HG02840 (cell line): ENCODE measurements at regions not wholly inside any gene's neighbourhood (a gene's known extent, or its start where the extent isn't known, plus 50 kb on each side); places are given as distances from the start of the nearest gene placed in this dataset.
"Not testable (repeated sequence)": the region's sequence is repeated elsewhere in the genome, so short reads cannot be mapped to it uniquely, and the experiment has no call there.

Experiments used
- ATAC-seq: cut with Tn5 transposase; IDR thresholded peaks from one replicate; pipeline ENCODE4 v1.9.1; 2021; ENCODE audit warnings: mild to moderate bottlenecking, moderate library complexity, moderate number of reproducible peaks; ENCODE audit not compliant: unreplicated experiment, low FRiP score

DNA sequence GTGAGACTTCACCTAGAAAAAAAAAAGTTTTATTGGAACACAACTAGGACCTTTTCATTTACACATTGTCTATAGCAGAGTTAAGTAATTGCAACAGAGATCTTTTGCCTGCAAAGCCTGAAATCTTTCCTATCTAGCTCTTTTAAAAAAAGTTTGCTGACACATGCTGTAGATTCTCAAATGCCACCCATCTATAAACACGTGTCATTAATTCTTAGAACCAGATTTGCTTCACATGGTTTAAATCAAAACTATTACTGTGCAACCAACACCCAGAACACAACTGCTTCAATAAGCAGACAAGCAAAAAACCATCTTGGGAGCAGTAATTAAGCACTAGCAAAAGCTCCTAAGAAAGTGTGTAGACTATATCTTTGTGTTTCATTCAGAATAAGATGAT is 55.0 kb downstream of the OXSM start:
- ATAC-seq: no peak

DNA sequence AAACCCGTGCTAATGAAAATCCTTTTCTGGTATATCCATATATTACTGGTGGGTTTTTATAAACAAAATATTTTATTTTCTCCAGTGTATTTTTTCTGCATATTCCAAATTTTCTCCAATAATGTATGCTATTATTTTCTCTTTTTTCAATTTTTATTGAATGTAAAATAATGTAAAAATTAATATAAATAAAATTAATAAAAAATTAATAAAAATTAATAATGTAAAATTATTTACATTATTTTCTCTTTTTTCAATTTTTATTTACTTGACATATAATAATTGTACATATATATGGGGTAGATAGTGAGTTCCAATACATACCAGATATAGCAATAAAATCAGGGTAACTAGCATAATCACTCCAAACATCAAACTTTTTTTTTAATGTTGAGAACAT is 56.4 kb downstream of the OXSM start:
- ATAC-seq: no peak

DNA sequence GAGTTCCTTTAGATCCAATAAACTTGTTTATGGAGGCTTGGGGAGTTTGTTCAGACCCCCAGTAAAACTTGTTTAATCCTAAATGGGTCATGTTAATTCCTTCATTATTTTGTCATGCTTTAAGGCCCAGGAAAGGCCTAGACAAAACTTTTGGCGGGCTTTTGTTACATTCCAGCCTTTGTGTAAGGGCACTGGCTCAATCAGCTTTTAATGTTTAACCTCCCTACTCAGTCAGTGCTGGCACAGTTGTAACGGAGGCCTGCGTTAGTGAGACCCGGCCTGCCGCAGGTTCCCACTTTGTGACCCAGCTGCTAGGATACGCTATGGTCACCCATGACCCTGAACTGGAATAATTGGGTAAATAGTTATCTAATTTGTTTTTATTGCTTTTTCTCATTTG is 59.2 kb downstream of the OXSM start:
- ATAC-seq: no peak

DNA sequence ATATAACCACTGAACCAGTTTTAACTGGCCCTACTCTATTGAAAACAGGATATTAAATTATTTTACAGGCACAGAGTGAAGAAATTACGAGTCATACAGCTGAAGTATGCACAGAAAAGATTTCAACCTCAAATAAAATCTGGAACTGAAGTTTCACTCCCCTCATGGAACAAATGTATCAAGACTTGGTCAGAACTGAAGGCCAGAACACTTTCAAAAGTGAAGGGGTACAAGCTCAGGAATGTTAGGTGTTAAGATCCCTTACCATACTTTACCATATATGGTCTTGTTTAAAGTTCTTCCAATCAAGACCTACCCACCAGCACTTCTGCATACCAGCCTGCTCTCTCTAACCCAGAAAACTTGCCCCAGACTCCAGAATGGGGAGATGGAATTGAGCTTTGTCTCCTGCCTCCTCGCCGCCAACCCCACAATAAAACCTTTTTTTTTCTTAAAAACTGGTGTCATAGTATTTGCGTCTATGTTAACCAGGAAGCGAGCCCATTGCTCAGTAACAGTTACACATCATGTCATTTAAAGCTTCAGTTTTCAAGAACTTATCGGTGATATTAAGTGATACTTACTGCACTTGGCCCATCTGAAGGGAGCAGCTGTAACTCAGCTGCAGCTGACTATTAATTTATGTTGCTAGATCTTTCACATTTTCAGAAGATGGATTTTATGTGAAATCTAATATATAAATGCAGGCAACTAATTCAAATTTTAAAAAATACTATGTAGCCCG is 59.9 kb downstream of the OXSM start:
- no peak for ATAC-seq

DNA sequence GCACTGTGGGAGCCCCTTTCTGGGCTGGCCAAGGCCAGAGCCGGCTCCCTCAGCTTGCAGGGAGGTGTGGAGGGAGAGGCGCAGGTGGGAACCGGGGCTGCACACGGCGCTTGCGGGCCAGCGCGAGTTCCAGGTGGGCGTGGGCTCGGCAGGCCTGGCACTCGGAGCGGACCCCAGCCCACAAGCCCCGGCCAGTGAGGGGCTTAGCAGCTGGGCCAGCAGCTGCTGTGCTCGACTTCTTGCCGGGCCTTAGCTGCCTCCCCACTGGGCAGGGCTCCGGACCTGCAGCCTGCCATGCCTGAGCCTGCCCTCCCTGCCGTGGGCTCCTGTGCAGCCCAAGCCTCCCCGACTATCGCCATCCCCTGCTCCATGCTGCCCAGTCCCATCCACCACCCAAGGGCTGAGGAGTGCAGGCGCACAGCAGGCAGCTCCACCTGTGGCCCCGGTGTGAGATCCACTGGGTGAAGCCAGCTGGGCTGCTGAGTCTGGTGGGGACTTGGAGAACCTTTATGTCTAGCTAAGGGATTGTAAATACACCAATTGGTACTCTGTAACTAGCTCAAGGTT is 61.9 kb downstream of the OXSM start:
- ATAC-seq: not testable (repeated sequence)

DNA sequence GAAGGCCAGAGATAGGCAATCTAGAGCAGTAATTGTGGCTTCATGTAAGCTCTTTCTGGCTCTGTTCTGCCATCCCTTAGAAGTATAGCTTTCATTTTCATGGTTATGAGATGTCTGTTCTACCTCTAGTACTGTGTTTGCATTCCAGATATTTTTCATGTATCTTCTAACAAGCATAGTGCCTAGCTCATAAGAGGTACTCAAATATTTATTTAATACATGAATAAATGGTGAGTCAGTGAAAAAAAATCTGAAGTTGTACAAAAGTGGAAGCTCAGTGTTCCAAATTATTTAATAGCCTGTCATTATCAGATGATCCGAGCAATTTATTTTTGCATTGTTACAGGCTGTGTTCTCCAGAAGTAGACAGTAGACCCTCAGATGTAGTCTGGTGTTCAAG is 64.3 kb downstream of the OXSM start:
- ATAC-seq: no peak

DNA sequence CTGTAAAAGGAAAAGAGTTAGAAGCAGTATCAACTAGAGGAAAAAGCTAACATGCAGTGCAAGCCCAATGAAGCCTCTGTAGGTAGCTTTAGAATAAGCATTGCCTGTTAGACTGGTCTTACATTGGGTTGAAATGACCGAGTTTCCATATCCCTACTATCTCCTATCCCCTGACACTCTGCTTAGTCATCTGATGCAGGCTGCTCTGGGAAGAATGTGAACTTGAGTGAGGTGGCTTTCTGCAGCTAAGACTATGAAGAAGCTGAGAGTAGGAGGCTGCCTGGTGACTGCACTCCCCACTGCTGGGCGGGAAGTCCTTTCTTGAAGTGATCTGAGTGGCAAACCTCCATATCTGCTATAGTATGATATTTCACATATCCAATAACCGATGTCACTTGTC is 64.7 kb downstream of the OXSM start:
- ATAC-seq: no peak

DNA sequence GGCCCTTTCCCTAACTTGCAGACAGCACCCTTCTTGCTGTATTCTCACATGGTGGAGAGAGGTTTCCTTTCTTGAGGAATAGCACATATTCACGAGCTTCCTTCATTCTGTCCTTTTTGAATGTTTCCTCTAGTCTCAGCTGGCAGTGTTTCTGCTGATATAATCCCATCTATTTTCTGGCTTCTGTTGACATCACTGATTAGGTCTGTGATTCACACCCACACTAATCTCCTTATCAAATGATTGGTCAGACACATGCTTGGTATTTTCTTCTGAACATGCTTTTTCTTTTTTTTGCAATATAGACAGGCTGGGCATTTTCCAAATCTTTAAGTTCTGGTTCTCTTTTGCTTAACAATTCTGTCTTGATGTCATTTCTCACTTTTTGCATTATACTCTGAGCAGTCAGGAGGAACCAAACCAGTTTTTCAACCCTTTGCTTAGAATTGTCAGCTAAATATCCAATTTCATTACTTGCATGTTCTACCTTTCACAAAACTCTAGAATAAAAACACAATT is 65.4 kb downstream of the OXSM start:
- no peak for ATAC-seq

DNA sequence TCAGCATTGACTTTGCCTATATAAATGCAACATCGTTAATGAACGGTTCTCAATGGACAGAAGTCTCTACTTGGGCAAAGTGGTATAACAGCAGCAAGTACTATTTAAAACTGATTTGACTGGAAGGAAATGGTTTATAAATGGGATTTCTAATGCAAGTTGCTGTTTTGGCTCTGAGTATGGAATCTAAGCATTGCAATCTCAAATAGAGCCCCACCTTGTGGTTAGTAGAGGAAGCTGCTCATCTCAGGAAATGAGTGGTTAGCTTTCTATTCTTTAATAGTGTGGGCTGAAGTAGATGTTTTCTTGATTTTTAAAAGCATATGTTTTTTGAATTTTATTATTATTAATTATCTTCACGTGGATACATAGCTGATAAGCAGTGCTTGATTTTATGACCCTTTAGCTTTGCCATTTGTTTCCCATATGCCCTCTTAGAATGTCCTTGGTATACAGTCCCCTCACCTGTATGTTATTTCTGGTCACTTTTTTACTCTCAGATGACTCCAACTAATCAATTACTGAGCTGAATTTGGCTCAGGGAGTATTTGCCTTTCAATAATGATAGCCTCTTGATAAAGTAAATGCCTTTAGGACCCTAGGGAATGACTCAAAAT is 67.1 kb downstream of the OXSM start:
- ATAC-seq: peak; percentile 88

DNA sequence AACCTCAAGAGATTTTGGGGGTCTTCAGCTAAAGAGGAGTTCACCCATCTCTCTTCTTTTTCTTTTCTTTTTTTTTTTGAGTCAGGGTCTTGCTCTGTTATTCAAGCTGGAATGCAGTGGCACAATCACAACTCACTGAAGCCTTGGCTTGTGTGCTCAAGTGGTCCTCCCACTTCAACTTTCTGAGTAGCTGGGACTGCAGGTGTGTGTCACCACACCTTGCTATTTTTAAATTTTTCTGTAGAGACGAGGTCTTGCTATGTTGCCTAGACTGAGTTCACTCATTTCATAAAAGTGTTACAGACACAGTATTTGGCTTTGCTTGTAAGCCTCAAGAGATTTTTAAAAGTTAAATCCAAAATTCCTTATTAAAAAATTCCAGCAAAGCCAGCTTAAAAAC is 71.7 kb downstream of the OXSM start:
- no peak for ATAC-seq

DNA sequence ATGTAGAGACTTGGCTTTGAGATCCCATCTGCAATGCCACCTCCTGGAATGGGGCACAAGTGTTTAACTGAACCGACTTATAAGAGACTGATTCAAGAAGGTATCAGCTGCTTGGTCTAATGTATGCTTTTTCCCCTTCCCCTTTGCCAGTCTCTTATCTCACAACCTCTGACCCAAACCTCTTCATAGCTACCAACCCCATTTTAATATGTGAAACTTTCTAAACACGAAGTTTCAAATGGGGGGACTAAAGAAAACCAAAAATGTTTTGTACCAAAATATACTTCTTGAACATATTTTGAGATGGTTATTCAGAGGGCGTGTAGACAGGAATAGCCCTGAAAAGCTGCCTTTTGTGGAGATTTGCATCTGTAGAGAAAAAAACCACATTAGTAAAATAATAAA is 73.1 kb downstream of the OXSM start:
- no peak for ATAC-seq

DNA sequence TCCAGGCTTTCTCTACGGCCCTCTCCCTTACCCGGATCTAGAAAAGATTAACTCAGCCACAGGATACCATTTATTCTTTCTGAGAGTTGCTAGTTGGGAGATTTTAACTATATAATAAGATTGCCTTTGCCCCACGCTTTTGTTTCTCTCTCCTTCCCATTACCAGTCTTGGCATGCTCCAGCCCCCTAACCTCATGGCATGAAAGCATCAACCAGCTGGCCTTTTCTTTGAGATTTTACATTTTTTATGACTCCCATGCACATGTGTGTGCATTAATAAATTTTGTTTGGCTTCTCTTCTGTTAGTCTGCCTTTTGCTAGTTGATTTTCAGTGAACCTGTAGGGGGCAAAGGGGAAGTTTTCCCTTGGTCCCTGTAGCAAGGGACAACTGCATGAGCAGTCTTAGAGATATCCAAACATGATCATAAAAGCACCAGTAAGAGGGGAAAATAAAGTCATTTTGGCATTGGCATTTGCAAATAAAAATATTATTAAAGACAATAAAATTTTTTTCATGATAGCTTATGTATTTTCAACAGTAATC is 73.6 kb downstream of the OXSM start:
- ATAC-seq: no peak

DNA sequence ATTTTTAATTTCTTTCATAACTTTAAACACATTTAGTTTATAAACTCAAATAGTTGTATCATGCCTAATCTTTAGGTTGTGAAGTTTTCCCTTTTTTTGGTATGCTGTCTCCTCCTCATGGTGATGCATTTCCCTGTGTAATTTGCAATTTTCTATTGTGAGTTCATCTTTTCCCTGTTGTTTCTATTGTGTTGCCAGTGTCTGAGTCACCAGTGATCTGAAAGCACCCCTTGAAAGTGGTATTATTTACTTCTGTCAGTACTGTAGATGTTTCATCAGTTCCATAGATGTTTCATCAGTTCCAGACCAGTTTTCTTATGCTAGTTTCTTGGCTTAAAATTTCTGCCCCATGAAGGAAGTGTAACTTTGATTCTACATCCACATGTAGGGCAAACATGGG is 80.6 kb downstream of the OXSM start:
- ATAC-seq: no peak

DNA sequence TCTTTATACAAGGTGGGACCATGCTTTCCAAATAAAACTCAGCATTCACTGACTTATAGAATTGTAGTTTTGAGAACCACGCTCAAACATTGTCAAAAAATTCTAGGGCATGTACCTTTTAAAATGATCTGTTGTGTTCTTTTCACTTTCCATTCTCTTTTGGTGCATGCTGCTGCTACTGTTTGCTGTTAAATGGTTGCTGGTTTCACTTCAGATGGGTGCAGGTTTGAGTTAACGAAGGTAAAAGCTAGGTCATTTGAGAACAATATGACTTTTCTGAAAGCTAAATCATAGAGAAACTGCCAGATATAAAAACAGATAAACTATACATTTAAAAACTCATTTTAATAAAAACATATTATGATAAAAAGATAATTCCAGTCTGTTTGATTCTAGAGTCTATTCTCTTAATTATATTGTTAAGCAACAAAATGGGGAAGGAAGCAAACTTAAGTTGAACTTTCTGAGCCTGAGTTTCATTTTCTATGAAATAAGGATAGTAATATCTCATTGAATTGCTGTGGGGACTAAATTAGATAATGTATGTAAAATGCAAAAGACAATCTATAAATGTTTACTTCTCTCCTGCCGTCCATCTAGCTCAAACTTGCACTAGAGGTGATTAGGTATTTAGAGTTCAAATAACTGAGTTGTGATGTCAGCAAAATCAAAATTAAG is 82.4 kb downstream of the OXSM start:
- ATAC-seq: peak; percentile 80

DNA sequence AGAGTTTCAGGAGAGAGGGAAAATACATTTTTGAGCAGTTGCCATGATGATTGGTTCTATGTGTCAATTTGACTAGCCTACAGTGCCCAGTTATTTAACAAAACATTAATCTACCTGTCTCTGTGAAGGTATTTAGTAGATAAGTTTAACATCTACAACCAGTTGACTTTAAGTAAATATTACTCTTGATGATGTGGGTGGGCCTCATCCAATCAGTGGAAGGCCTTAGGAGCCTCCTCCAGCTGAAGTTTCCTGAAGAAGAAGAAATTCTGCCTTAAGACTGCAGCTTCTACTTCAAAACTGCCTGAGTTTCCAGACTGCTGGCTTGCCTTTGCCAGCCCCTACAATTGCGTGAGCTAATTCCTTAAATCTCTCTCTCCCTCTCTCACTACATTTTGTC is 93.6 kb downstream of the OXSM start:
- ATAC-seq: no peak

DNA sequence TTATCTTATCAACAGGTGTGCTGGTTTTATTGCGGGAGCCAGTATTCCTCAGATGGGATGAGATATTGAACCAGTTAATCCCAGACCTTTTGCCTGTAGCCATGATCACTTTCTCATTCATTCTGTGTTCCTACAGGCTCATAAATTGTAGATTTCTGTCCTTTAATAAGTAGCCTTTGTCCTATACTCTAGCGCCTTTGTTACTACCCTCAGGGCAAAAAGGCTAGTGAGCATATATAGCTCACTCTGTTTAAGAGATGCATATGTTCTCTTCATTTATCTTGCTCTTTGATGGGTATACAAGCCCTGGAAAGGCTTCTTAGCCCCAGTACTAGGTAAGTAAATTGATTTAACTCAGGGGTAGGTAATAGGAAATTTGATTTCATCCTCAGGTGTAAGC is 95.1 kb downstream of the OXSM start:
- ATAC-seq: no peak

DNA sequence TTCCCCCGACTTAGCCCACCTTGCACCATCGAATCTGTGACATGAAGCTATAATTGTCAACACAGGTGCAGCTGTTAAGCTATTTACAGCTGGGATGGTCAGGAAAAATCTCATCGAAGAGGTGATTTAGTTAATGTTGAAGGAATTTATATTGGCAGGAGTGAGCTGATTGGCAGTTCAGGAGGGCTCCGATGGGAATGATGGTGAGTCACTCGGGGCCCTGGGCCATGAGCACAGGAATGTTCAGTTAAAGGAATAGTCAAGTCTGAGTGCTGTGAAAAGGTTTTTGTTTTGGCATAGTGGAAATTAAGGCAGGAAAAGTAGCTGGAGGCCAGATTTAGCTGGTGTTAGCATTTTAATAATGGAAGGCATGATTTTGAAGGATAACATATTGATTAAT is 95.7 kb downstream of the OXSM start:
- no peak for ATAC-seq

DNA sequence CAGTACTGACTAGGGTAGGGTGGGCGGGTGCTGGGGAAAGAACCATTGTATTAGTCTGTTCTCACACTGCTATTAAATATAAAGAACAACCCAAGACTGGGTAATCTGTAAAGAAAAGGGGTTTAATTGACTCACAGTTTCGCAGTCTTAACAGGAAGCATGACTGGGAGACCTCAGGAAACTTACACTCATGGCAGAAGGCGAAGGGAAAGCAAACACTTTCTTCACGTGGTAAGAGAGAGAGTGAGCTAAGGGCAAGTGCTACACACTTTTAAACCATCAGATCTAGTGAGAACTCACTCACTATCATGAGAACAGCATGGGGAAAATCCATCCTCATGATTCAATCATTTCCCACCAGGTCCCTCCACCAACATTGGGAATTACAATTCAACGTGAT is 98.0 kb downstream of the OXSM start:
- no peak for ATAC-seq

DNA sequence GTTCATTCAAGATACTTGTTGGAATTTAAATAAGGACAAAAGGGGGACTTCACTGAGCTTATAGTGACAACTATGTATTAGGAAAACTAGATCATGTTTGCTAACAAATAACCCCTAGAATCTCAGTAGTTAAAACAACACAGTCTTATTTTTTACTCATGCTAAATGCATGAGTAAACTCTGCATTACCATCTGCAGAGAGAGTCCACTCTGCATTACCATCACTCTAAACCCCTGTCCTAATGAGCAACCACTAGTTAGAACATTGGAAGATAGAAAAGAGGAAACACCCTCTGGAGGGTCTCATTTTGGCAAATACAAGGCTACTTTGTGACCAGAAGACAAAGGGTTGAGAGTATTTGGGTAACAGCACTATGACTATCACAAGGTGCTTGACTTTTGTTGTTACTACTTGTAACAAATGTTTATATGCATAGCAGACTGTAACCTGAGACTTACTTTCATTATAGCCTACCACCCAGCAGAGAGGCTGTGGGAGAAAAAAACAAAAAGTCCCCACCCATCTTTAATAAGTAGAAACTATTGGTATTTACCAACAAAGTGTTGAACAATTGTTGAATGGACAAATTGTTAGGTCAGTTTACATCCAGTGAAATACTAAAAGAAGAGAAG is 99.1 kb downstream of the OXSM start:
- ATAC-seq: no peak

DNA sequence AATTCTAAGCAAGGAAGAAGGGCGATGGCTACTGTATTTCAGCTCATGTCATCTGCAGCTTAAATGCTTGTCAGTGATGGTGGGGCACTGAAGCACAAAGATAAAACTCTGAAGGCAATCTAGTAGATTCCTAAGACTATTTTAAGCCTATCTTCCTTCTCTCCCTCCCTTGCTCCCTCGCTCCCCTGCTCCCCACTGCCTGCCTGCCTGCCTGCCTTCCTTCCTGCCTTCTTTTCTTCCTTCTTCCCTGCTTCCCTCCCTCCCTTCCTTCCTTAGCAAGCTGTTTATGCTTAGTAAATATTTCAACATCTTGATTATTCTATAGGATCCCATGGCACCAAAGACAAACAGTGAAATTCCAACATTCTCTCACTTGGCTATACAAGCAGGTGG is 99.6 kb downstream of the OXSM start:
- ATAC-seq: no peak

DNA sequence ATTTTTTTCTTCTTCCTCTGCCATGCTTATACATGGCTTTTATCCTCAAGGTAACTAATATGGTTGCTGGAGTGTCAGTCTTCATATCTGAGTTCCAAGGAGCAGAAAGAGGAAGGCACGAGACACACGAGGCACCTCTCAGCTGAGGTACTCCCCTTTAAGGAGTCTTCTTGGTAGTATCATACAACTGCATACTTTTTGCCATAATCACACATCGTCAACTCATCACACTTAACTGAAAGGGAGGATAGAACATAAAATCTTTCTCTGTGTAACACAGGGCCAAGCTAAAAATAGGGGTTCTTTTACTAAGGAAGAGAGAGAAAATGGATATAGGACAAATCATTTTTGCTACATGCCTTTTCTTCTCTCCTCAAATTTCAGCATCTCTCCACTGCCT is 104.2 kb downstream of the OXSM start:
- ATAC-seq: no peak
